SK-N-SH (cell line): ENCODE measurements at regions not wholly inside any gene's neighbourhood (a gene's known extent, or its start where the extent isn't known, plus 50 kb on each side); places are given as distances from the start of the nearest gene placed in this dataset.

Source experiments
- CTCF ChIA-PET: fragments of 300-600, 350-600 bp; formaldehyde crosslinking; extraction: SDS; loops from one replicate; lab custom pipeline; 2021; lab: Yijun Ruan, JAX
- POLR2A ChIA-PET: fragments of 350-600 bp; sonication (Branson Sonifier 250); formaldehyde crosslinking; extraction: SDS; loops from one replicate; lab custom pipeline; 2020; ENCODE audit warnings: antibody characterized with exemption, inconsistent platforms; lab: Yijun Ruan, JAX
- DNase-seq: peaks from one replicate; pipeline ENCODE4 v3.0.0; 2012
- H2AFZ ChIP-seq: fragments of 200-600 bp; sonication (generic); 2 replicates; pipeline ENCODE4 v1.8.1; 2016; ENCODE audit warnings: antibody characterized with exemption, mild to moderate bottlenecking, low read depth
- H3F3A ChIP-seq: fragments of 200-600 bp; sonication (generic); replicated peaks from 2 replicates; pipeline ENCODE3; 2016; ENCODE audit warnings: antibody characterized with exemption, mild to moderate bottlenecking; ENCODE audit not compliant: insufficient read depth
- H3K27ac ChIP-seq, 2 experiments: fragments of 200-500 bp in 1 of 2; fragments of 200-600 bp in 1 of 2; sonication (Bioruptor generic) in 1 of 2; sonication (generic), shearing (Covaris generic) in 1 of 2; 2 replicates each; pipeline versions ENCODE4 v1.5.1 to v1.6.1; 2014 to 2016; ENCODE audit warnings: low read depth in 2 of 2, inconsistent platforms in 1 of 2, low read length in 1 of 2, mild to moderate bottlenecking in 1 of 2, mixed read lengths in 1 of 2
- H3K27me3 ChIP-seq: fragments of 200-600 bp; sonication (generic), shearing (Covaris generic); 2 replicates; pipeline ENCODE4 v1.6.1; 2016; ENCODE audit warnings: mixed run types; ENCODE audit not compliant: insufficient read depth
- H3K36me3 ChIP-seq, 2 experiments: fragments of 200-500 bp in 1 of 2; fragments of 200-600 bp in 1 of 2; sonication (Bioruptor generic) in 1 of 2; sonication (generic) in 1 of 2; replicated peaks in 1 of 2; 2 replicates each; pipeline versions ENCODE3 to v1.5.1; 2014 to 2016; ENCODE audit warnings: low read length in 1 of 2, mild to moderate bottlenecking in 1 of 2; ENCODE audit not compliant: insufficient read depth in 2 of 2, control insufficient read depth in 1 of 2
- H3K4me1 ChIP-seq, 2 experiments: fragments of 200-500 bp in 1 of 2; fragments of 200-600 bp in 1 of 2; sonication (Bioruptor generic) in 1 of 2; sonication (generic), shearing (Covaris generic) in 1 of 2; 2 replicates each; pipeline versions ENCODE4 v1.5.1 to v1.6.1; 2014 to 2016; ENCODE audit warnings: low read depth in 1 of 2, low read length in 1 of 2, mixed run types in 1 of 2; ENCODE audit not compliant: insufficient read depth in 2 of 2, control insufficient read depth in 1 of 2
- H3K4me2 ChIP-seq: fragments of 200-600 bp; sonication (generic), shearing (Covaris generic); 2 replicates; pipeline ENCODE4 v1.6.1; 2017; ENCODE audit warnings: mixed run types
- H3K4me3 ChIP-seq, 2 experiments: fragments of 200-500 bp in 1 of 2; fragments of 200-600 bp in 1 of 2; sonication (Bioruptor generic) in 1 of 2; sonication (generic), shearing (Covaris generic) in 1 of 2; 2 replicates each; pipeline versions ENCODE4 v1.5.1 to v1.8.1; 2014 to 2016; ENCODE audit warnings: low read depth in 2 of 2, inconsistent platforms in 1 of 2, low read length in 1 of 2, mild to moderate bottlenecking in 1 of 2, mixed read lengths in 1 of 2, moderate library complexity in 1 of 2
- H3K79me2 ChIP-seq: fragments of 200-600 bp; sonication (generic); 2 replicates; pipeline ENCODE4 v1.8.1; 2017; ENCODE audit warnings: mild to moderate bottlenecking; ENCODE audit not compliant: insufficient read depth
- H3K9ac ChIP-seq: fragments of 200-600 bp; sonication (generic); 2 replicates; pipeline ENCODE4 v1.6.1; 2017; ENCODE audit warnings: mixed run types
- H3K9me2 ChIP-seq: fragments of 200-600 bp; sonication (generic); 2 replicates; pipeline ENCODE4 v1.6.1; 2017; ENCODE audit warnings: mixed run types
- H3K9me3 ChIP-seq: fragments of 200-600 bp; sonication (generic); 2 replicates; pipeline ENCODE4 v1.6.1; 2017; ENCODE audit warnings: mixed run types, mild to moderate bottlenecking, moderate library complexity
- H4K20me1 ChIP-seq: fragments of 200-600 bp; sonication (generic); 2 replicates; pipeline ENCODE4 v1.6.1; 2017; ENCODE audit warnings: mild to moderate bottlenecking, mixed run types; ENCODE audit not compliant: insufficient read depth
- CHD2 ChIP-seq: fragments of 150-350 bp; IDR thresholded peaks from 2 replicates; pipeline ENCODE4 v1.6.1; 2018; ENCODE audit warnings: low read length; ENCODE audit not compliant: partially characterized antibody
- CTCF ChIP-seq: fragments of 200-600 bp; sonication (generic); IDR thresholded peaks from 2 replicates; pipeline ENCODE4 v1.6.1; 2017; ENCODE audit warnings: antibody characterized with exemption, mild to moderate bottlenecking, moderate library complexity
- EZH2phosphoT487 ChIP-seq: fragments of 200-600 bp; sonication (generic); IDR thresholded peaks from 2 replicates; pipeline ENCODE4 v1.6.1; 2017; ENCODE audit warnings: low read depth, mixed run types, mild to moderate bottlenecking, antibody characterized with exemption, moderate library complexity, borderline replicate concordance
- FOSL2 ChIP-seq: IDR thresholded peaks from 2 replicates; pipeline ENCODE4 v1.4.0; 2012; ENCODE audit warnings: low read depth, mild to moderate bottlenecking, moderate library complexity, borderline replicate concordance
- FOXJ3 ChIP-seq: sonication (generic); formaldehyde crosslinking; IDR thresholded peaks from 2 replicates; pipeline ENCODE4 v1.5.1; 2020; ENCODE audit warnings: mild to moderate bottlenecking, missing genetic modification reagents
- GATA2 ChIP-seq: sonication (generic); formaldehyde crosslinking; IDR thresholded peaks from 2 replicates; pipeline ENCODE4 v1.5.0; 2020; ENCODE audit warnings: mild to moderate bottlenecking, missing genetic modification reagents
- IRF3 ChIP-seq: fragments of 150-350 bp; IDR thresholded peaks from 2 replicates; pipeline ENCODE4 v1.6.1; 2016; ENCODE audit warnings: mild to moderate bottlenecking, low read depth, low read length
- MXI1 ChIP-seq: IDR thresholded peaks from 2 replicates; pipeline ENCODE4 v1.6.1; 2012; ENCODE audit warnings: mild to moderate bottlenecking, low read depth, low read length, improper control_type of control experiment
- NFIC ChIP-seq: IDR thresholded peaks from 2 replicates; pipeline ENCODE4 v1.4.0; 2012; ENCODE audit warnings: borderline replicate concordance
- NRF1 ChIP-seq: IDR thresholded peaks from 2 replicates; pipeline ENCODE4 v1.6.1; 2012; ENCODE audit warnings: low read depth, mild to moderate bottlenecking, low read length
- PBX3 ChIP-seq: IDR thresholded peaks from 2 replicates; pipeline ENCODE4; 2012
- RAD21 ChIP-seq: IDR thresholded peaks from 2 replicates; pipeline ENCODE4 v1.6.1; 2012; ENCODE audit warnings: mild to moderate bottlenecking, low read length
- REST ChIP-seq: IDR thresholded peaks from 2 replicates; pipeline ENCODE4 v1.6.1; 2012; ENCODE audit warnings: mild to moderate bottlenecking, low read depth, low read length, moderate library complexity
- RFX5 ChIP-seq: IDR thresholded peaks from 2 replicates; pipeline ENCODE4 v1.6.1; 2012; ENCODE audit warnings: mild to moderate bottlenecking, improper control_type of control experiment, low read length
- SIN3A ChIP-seq: IDR thresholded peaks from 2 replicates; pipeline ENCODE4 v1.6.1; 2012; ENCODE audit warnings: low read depth, mild to moderate bottlenecking, low read length, moderate library complexity, borderline replicate concordance
- SMC3 ChIP-seq: IDR thresholded peaks from 2 replicates; pipeline ENCODE4 v1.6.1; 2012; ENCODE audit warnings: low read depth, low read length, improper control_type of control experiment
- TAF1 ChIP-seq: IDR thresholded peaks from 2 replicates; pipeline ENCODE4 v1.6.1; 2012; ENCODE audit warnings: low read depth, mild to moderate bottlenecking, low read length, moderate library complexity, borderline replicate concordance
- TEAD4 ChIP-seq: IDR thresholded peaks from 2 replicates; pipeline ENCODE4 v1.4.0; 2012; ENCODE audit warnings: mild to moderate bottlenecking, borderline replicate concordance; ENCODE audit not compliant: insufficient read depth
- USF1 ChIP-seq: IDR thresholded peaks from 2 replicates; pipeline ENCODE4 v1.4.0; 2012; ENCODE audit warnings: low read depth, borderline replicate concordance
- ZBTB33 ChIP-seq: IDR thresholded peaks from 2 replicates; pipeline ENCODE4 v1.4.0; 2012; ENCODE audit warnings: low read depth, borderline replicate concordance
- WGBS: methylation state at CpG from one replicate; pipeline ENCODE4 v1.1.6; 2017; ENCODE audit warnings: low lambda C conversion rate; 5-methylcytosine and 5-hydroxymethylcytosine counted together

GRCh38 chr11:38345286-38345685 lies 1747.2 kb upstream of the RAG2 start:
- Histone ChIP-seq H3K27ac (no peak overlapping the region), H3F3A (no peaks in the 10 kb centered on the region), H2AFZ (no peak overlapping the region), H3K9ac (no peak overlapping the region)
- POLR2A ChIA-PET: no interaction called here
- TF ChIP-seq NFIC (no peak), NRF1 (no peak), RAD21 (no peak), FOSL2 (no peak), TAF1 (no peak), CHD2 (no peak), ZBTB33 (no peak), RFX5 (no peak), MXI1 (no peak), SIN3A (no peak), FOXJ3 (no peak), PBX3 (no peak), SMC3 (no peak), CTCF (no peak), EZH2phosphoT487 (no peak), GATA2 (CRISPR knock-in tag) (no peak), REST (no peak), TEAD4 (no peak), IRF3 (no peak), USF1 (no peak)
- TF ChIP-seq, all 33 proteins: peak for 0
- no peaks in the 10 kb centered on the region for H4K20me1 ChIP-seq
- no peaks in the 10 kb centered on the region for H3K9me2 ChIP-seq
- no peak overlapping the region for H3K4me3 ChIP-seq
- CTCF ChIA-PET: interaction anchor here (1.0 kb wide), 1 partner anchor 17 kb away, joined by 3 read pairs; no protein-coding TSS in a partner anchor
- no peaks in the 10 kb centered on the region for H3K4me1 ChIP-seq
- no peak overlapping the region for H3K4me2 ChIP-seq
- no peaks in the 10 kb centered on the region for H3K36me3 ChIP-seq
- H3K79me2 ChIP-seq: no peaks in the 10 kb centered on the region
- no peaks in the 10 kb centered on the region for H3K27me3 ChIP-seq
- no peak for DNase-seq
- WGBS: 49% methylated on average over 3 of the region's 3 CpGs
- no peaks in the 10 kb centered on the region for H3K9me3 ChIP-seq
